Glutamatergic neuron (in vitro differentiated cells): ENCODE measurements at regions not wholly inside any gene's neighbourhood (a gene's known extent, or its start where the extent isn't known, plus 50 kb on each side); places are given as distances from the start of the nearest gene placed in this dataset.

Experiments used
- DNase-seq: peaks from one replicate; pipeline ENCODE4 v3.0.0; 2022
- H3K27ac Mint-ChIP-seq: one replicate; pipeline ENCODE4 v1.8.0; 2020; ENCODE audit warnings: mild to moderate bottlenecking, mixed read lengths, inconsistent platforms; ENCODE audit not compliant: unreplicated experiment
- H3K27me3 Mint-ChIP-seq: one replicate; pipeline ENCODE4 v1.8.0; 2020; ENCODE audit warnings: mild to moderate bottlenecking, moderate library complexity, mixed read lengths, inconsistent platforms; ENCODE audit not compliant: unreplicated experiment
- H3K36me3 Mint-ChIP-seq: one replicate; pipeline ENCODE4 v1.8.0; 2020; ENCODE audit warnings: mild to moderate bottlenecking, mixed read lengths, inconsistent platforms; ENCODE audit not compliant: unreplicated experiment
- H3K4me1 Mint-ChIP-seq: one replicate; pipeline ENCODE4 v1.8.0; 2020; ENCODE audit warnings: mild to moderate bottlenecking, low read depth, mixed read lengths, inconsistent platforms; ENCODE audit not compliant: unreplicated experiment
- H3K4me3 Mint-ChIP-seq: one replicate; pipeline ENCODE4 v1.8.0; 2020; ENCODE audit warnings: mild to moderate bottlenecking, mixed read lengths, inconsistent platforms; ENCODE audit not compliant: unreplicated experiment
- H3K9me3 Mint-ChIP-seq: one replicate; pipeline ENCODE4 v1.8.0; 2020; ENCODE audit warnings: mild to moderate bottlenecking, moderate library complexity, mixed read lengths, inconsistent platforms; ENCODE audit not compliant: unreplicated experiment
- CTCF ChIP-seq: fragments of 200-600 bp; sonication (generic); IDR thresholded peaks from one replicate; pipeline ENCODE4 v1.5.0; 2021; ENCODE audit not compliant: partially characterized antibody, unreplicated experiment

- Mint-ChIP-seq H3K27me3 (no peaks in the 10 kb centered on the region), H3K36me3 (no peaks in the 10 kb centered on the region), H3K9me3 (no peaks in the 10 kb centered on the region), H3K27ac (no peak overlapping the region), H3K4me1 (no peaks in the 10 kb centered on the region), H3K4me3 (no peak overlapping the region)
- no peak for TF ChIP-seq CTCF
- no peak for DNase-seq
These were observed 65.6 kb downstream of the IFI44 start for GRCh38 chr1:78715181-78715661.

GRCh38 chr1:78716186-78716585, 66.6 kb downstream of the IFI44 start:
- TF ChIP-seq CTCF = no peak
- Mint-ChIP-seq H3K9me3 (no peaks in the 10 kb centered on the region), H3K27me3 (no peaks in the 10 kb centered on the region), H3K4me1 (no peaks in the 10 kb centered on the region), H3K36me3 (no peaks in the 10 kb centered on the region), H3K4me3 (no peak overlapping the region), H3K27ac (no peak overlapping the region)
- DNase-seq = no peak

- H3K4me1 Mint-ChIP-seq = no peaks in the 10 kb centered on the region
- no peak overlapping the region for H3K4me3 Mint-ChIP-seq
- DNase-seq = no peak
- H3K36me3 Mint-ChIP-seq = no peaks in the 10 kb centered on the region
- no peaks in the 10 kb centered on the region for H3K27me3 Mint-ChIP-seq
- no peaks in the 10 kb centered on the region for H3K9me3 Mint-ChIP-seq
- no peak for TF ChIP-seq CTCF
- no peak overlapping the region for H3K27ac Mint-ChIP-seq
These were observed 68.9 kb downstream of the IFI44 start for GRCh38 chr1:78718566-78718965.

GRCh38 chr1:78721136-78721535, 71.5 kb downstream of the IFI44 start:
- no peaks in the 10 kb centered on the region for H3K27me3 Mint-ChIP-seq
- no peaks in the 10 kb centered on the region for H3K36me3 Mint-ChIP-seq
- no peak overlapping the region for H3K27ac Mint-ChIP-seq
- H3K4me1 Mint-ChIP-seq = no peaks in the 10 kb centered on the region
- no peak for DNase-seq
- no peaks in the 10 kb centered on the region for H3K9me3 Mint-ChIP-seq
- TF ChIP-seq CTCF = no peak
- no peak overlapping the region for H3K4me3 Mint-ChIP-seq

- no peak for TF ChIP-seq CTCF
- Mint-ChIP-seq H3K36me3 (no peaks in the 10 kb centered on the region), H3K4me1 (no peaks in the 10 kb centered on the region), H3K27ac (no peak overlapping the region), H3K27me3 (no peaks in the 10 kb centered on the region), H3K9me3 (no peaks in the 10 kb centered on the region), H3K4me3 (no peak overlapping the region)
- DNase-seq = no peak
These were observed 72.5 kb downstream of the IFI44 start for GRCh38 chr1:78722105-78722504.
